ENCODE measurements at regions not wholly inside any gene's neighbourhood (a gene's known extent, or its start where the extent isn't known, plus 50 kb on each side); places are given as distances from the start of the nearest gene placed in this dataset.

DNA sequence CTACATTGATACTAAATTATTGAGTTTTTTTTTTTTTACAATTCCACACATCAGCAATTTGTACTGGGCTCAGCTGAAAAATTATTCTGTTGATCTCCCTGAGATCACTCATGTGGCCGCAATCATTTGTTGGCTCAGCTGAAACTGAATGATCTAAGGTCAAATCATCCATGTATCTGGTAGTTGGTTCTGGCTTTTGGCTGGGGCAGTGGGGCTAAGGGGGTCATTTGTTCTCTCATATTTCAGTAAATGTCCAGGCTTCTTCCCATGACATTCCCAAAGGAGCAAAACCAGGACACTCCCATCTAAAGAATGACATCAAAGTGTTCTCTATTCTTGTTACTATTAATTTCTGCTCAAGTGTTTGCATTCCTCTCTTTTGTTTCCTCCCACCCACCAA, 806.7 kb upstream of the ADGRL2 start:
- Mint-ChIP-seq H3K27me3 (no peaks in the 10 kb centered on the region), H3K4me3 (no peak overlapping the region), H3K36me3 (ENCODE audit: low read depth) (no peaks in the 10 kb centered on the region), H3K4me1 (ENCODE audit: low read depth) (no peaks in the 10 kb centered on the region), H3K9me3 (peaks cover 5% of the 10 kb centered on the region), H3K27ac (no peak overlapping the region)
- no peak overlapping the region for H3K27ac ChIP-seq (ENCODE audit: low read depth in 1 of 2, low read length in 2 of 2)
- intact Hi-C loops (cut with DNase I, micrococcal nuclease): no loop called here
- no peak for DNase-seq
- no peaks in the 10 kb centered on the region for H3K36me3 ChIP-seq (ENCODE audit: insufficient read depth, low read length)
- H3K4me1 ChIP-seq (ENCODE audit: insufficient read depth, low read length): no peaks in the 10 kb centered on the region
- ChIA-PET POLR2A (no interaction called here), CTCF (no interaction called here)
- TF ChIP-seq, protein P1, sequence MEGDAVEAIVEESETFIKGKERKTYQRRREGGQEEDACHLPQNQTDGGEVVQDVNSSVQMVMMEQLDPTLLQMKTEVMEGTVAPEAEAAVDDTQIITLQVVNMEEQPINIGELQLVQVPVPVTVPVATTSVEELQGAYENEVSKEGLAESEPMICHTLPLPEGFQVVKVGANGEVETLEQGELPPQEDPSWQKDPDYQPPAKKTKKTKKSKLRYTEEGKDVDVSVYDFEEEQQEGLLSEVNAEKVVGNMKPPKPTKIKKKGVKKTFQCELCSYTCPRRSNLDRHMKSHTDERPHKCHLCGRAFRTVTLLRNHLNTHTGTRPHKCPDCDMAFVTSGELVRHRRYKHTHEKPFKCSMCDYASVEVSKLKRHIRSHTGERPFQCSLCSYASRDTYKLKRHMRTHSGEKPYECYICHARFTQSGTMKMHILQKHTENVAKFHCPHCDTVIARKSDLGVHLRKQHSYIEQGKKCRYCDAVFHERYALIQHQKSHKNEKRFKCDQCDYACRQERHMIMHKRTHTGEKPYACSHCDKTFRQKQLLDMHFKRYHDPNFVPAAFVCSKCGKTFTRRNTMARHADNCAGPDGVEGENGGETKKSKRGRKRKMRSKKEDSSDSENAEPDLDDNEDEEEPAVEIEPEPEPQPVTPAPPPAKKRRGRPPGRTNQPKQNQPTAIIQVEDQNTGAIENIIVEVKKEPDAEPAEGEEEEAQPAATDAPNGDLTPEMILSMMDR (IDR thresholded peaks at IDR 0.05): no peak
- no peaks in the 10 kb centered on the region for H3K9me3 ChIP-seq (ENCODE audit: control insufficient read depth in 1 of 2, insufficient read depth in 1 of 2, low read length in 2 of 2)
- no peaks in the 10 kb centered on the region for H3K27me3 ChIP-seq (ENCODE audit: control insufficient read depth in 1 of 2, insufficient read depth in 2 of 2, low read length in 2 of 2)
- ATAC-seq (ENCODE audit: poor library complexity): no peak
- no peak overlapping the region for H3K4me3 ChIP-seq (ENCODE audit: low read length)

DNA sequence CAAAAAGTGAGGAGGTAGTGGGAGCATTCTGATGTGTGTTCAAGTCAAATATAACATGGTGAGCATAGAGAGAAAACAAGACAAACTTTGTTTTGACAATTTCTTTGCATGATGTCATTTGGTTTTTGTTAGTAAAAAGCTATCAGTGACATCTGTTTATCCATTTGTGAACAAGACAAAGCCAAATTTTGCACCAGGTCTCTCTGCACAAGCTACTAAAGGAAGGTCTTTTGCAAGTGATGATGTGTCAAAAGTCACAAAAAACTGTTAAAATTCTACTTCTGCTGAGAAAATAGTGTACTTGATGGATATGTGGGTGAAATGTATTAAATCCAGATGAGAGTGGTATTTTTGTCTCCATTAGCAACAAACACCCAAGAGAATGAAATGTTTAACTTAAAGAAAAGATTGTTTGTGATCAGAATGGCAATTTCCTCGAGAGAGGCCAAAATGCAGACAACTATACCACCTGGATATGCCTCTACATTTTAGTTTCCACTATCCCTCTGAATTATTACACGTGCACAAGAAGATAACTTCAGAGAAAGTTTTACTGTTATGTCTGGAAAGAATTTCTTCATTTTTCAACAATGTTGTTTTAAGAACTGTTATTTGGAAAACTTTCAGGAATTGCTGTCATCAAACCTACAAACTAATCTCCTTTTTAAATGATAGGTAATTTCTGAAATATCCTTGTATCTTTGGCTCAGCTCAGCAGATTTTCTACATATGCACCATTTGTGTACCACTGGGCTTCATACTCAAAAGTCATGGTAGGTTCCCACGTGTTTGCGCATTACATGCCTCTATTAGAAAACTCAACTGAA, 807.4 kb upstream of the ADGRL2 start:
- Histone ChIP-seq H3K27ac (ENCODE audit: low read depth in 1 of 2, low read length in 2 of 2) (no peak overlapping the region), H3K36me3 (ENCODE audit: insufficient read depth, low read length) (no peaks in the 10 kb centered on the region), H3K4me3 (ENCODE audit: low read length) (no peak overlapping the region), H3K9me3 (ENCODE audit: control insufficient read depth in 1 of 2, insufficient read depth in 1 of 2, low read length in 2 of 2) (no peaks in the 10 kb centered on the region), H3K4me1 (ENCODE audit: insufficient read depth, low read length) (no peaks in the 10 kb centered on the region), H3K27me3 (ENCODE audit: control insufficient read depth in 1 of 2, insufficient read depth in 2 of 2, low read length in 2 of 2) (no peaks in the 10 kb centered on the region)
- CTCF ChIA-PET: no interaction called here
- H3K9me3 Mint-ChIP-seq: peaks cover 5% of the 10 kb centered on the region
- no peaks in the 10 kb centered on the region for H3K4me1 Mint-ChIP-seq (ENCODE audit: low read depth)
- TF ChIP-seq, protein P1 (IDR thresholded peaks at IDR 0.05): no peak
- H3K4me3 Mint-ChIP-seq: no peak overlapping the region
- POLR2A ChIA-PET: no interaction called here
- DNase-seq (no peak), ATAC-seq (ENCODE audit: poor library complexity) (no peak)
- H3K36me3 Mint-ChIP-seq (ENCODE audit: low read depth): no peaks in the 10 kb centered on the region
- H3K27ac Mint-ChIP-seq: no peak overlapping the region
- intact Hi-C loops (cut with DNase I, micrococcal nuclease): no loop called here
- H3K27me3 Mint-ChIP-seq: no peaks in the 10 kb centered on the region

DNA sequence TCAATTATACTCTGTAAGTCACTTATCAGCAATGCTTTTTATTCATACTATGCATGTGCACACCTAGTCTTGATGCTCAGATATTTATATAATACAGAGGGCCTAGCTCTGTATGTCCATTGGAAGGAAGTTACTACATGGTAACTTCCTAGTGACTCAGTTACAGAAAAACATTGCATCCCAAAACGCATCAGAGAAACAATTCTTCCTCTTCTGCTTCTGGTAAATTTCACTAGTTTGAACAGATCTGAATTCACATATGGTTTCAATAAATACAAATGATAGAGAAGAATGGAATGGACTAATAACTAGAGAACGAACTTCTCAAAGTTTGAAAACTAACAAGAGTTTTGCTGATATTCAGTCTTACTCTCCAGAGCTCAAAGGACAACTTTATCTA, 811.3 kb upstream of the ADGRL2 start:
- no peaks in the 10 kb centered on the region for H3K27me3 ChIP-seq (ENCODE audit: control insufficient read depth in 1 of 2, insufficient read depth in 2 of 2, low read length in 2 of 2)
- Mint-ChIP-seq H3K36me3 (ENCODE audit: low read depth) (no peaks in the 10 kb centered on the region), H3K9me3 (peaks cover 5% of the 10 kb centered on the region), H3K27me3 (no peaks in the 10 kb centered on the region), H3K4me3 (no peak overlapping the region), H3K4me1 (ENCODE audit: low read depth) (no peaks in the 10 kb centered on the region), H3K27ac (no peak overlapping the region)
- H3K4me3 ChIP-seq (ENCODE audit: low read length): no peak overlapping the region
- no peaks in the 10 kb centered on the region for H3K36me3 ChIP-seq (ENCODE audit: insufficient read depth, low read length)
- POLR2A ChIA-PET: no interaction called here
- DNase-seq (no peak), ATAC-seq (ENCODE audit: poor library complexity) (no peak)
- H3K27ac ChIP-seq (ENCODE audit: low read depth in 1 of 2, low read length in 2 of 2): no peak overlapping the region
- TF ChIP-seq, protein P1 (IDR thresholded peaks at IDR 0.05): no peak
- H3K9me3 ChIP-seq (ENCODE audit: control insufficient read depth in 1 of 2, insufficient read depth in 1 of 2, low read length in 2 of 2): no peaks in the 10 kb centered on the region
- intact Hi-C loops (cut with DNase I, micrococcal nuclease): no loop called here
- H3K4me1 ChIP-seq (ENCODE audit: insufficient read depth, low read length): no peaks in the 10 kb centered on the region
- CTCF ChIA-PET: no interaction called here
